SK-N-SH (cell line): ENCODE measurements at regions not wholly inside any gene's neighbourhood (a gene's known extent, or its start where the extent isn't known, plus 50 kb on each side); places are given as distances from the start of the nearest gene placed in this dataset.

ENCODE experiments used
- CTCF ChIA-PET: fragments of 300-600, 350-600 bp; formaldehyde crosslinking; extraction: SDS; loops from one replicate; lab custom pipeline; 2021; lab: Yijun Ruan, JAX
- POLR2A ChIA-PET: fragments of 350-600 bp; sonication (Branson Sonifier 250); formaldehyde crosslinking; extraction: SDS; loops from one replicate; lab custom pipeline; 2020; ENCODE audit warnings: antibody characterized with exemption, inconsistent platforms; lab: Yijun Ruan, JAX
- DNase-seq: peaks from one replicate; pipeline ENCODE4 v3.0.0; 2012
- H2AFZ ChIP-seq: fragments of 200-600 bp; sonication (generic); 2 replicates; pipeline ENCODE4 v1.8.1; 2016; ENCODE audit warnings: antibody characterized with exemption, mild to moderate bottlenecking, low read depth
- H3F3A ChIP-seq: fragments of 200-600 bp; sonication (generic); replicated peaks from 2 replicates; pipeline ENCODE3; 2016; ENCODE audit warnings: antibody characterized with exemption, mild to moderate bottlenecking; ENCODE audit not compliant: insufficient read depth
- H3K27ac ChIP-seq, 2 experiments: fragments of 200-500 bp in 1 of 2; fragments of 200-600 bp in 1 of 2; sonication (Bioruptor generic) in 1 of 2; sonication (generic), shearing (Covaris generic) in 1 of 2; 2 replicates each; pipeline versions ENCODE4 v1.5.1 to v1.6.1; 2014 to 2016; ENCODE audit warnings: low read depth in 2 of 2, inconsistent platforms in 1 of 2, low read length in 1 of 2, mild to moderate bottlenecking in 1 of 2, mixed read lengths in 1 of 2
- H3K27me3 ChIP-seq: fragments of 200-600 bp; sonication (generic), shearing (Covaris generic); 2 replicates; pipeline ENCODE4 v1.6.1; 2016; ENCODE audit warnings: mixed run types; ENCODE audit not compliant: insufficient read depth
- H3K36me3 ChIP-seq, 2 experiments: fragments of 200-500 bp in 1 of 2; fragments of 200-600 bp in 1 of 2; sonication (Bioruptor generic) in 1 of 2; sonication (generic) in 1 of 2; replicated peaks in 1 of 2; 2 replicates each; pipeline versions ENCODE3 to v1.5.1; 2014 to 2016; ENCODE audit warnings: low read length in 1 of 2, mild to moderate bottlenecking in 1 of 2; ENCODE audit not compliant: insufficient read depth in 2 of 2, control insufficient read depth in 1 of 2
- H3K4me1 ChIP-seq, 2 experiments: fragments of 200-500 bp in 1 of 2; fragments of 200-600 bp in 1 of 2; sonication (Bioruptor generic) in 1 of 2; sonication (generic), shearing (Covaris generic) in 1 of 2; 2 replicates each; pipeline versions ENCODE4 v1.5.1 to v1.6.1; 2014 to 2016; ENCODE audit warnings: low read depth in 1 of 2, low read length in 1 of 2, mixed run types in 1 of 2; ENCODE audit not compliant: insufficient read depth in 2 of 2, control insufficient read depth in 1 of 2
- H3K4me2 ChIP-seq: fragments of 200-600 bp; sonication (generic), shearing (Covaris generic); 2 replicates; pipeline ENCODE4 v1.6.1; 2017; ENCODE audit warnings: mixed run types
- H3K4me3 ChIP-seq, 2 experiments: fragments of 200-500 bp in 1 of 2; fragments of 200-600 bp in 1 of 2; sonication (Bioruptor generic) in 1 of 2; sonication (generic), shearing (Covaris generic) in 1 of 2; 2 replicates each; pipeline versions ENCODE4 v1.5.1 to v1.8.1; 2014 to 2016; ENCODE audit warnings: low read depth in 2 of 2, inconsistent platforms in 1 of 2, low read length in 1 of 2, mild to moderate bottlenecking in 1 of 2, mixed read lengths in 1 of 2, moderate library complexity in 1 of 2
- H3K79me2 ChIP-seq: fragments of 200-600 bp; sonication (generic); 2 replicates; pipeline ENCODE4 v1.8.1; 2017; ENCODE audit warnings: mild to moderate bottlenecking; ENCODE audit not compliant: insufficient read depth
- H3K9ac ChIP-seq: fragments of 200-600 bp; sonication (generic); 2 replicates; pipeline ENCODE4 v1.6.1; 2017; ENCODE audit warnings: mixed run types
- H3K9me2 ChIP-seq: fragments of 200-600 bp; sonication (generic); 2 replicates; pipeline ENCODE4 v1.6.1; 2017; ENCODE audit warnings: mixed run types
- H3K9me3 ChIP-seq: fragments of 200-600 bp; sonication (generic); 2 replicates; pipeline ENCODE4 v1.6.1; 2017; ENCODE audit warnings: mixed run types, mild to moderate bottlenecking, moderate library complexity
- H4K20me1 ChIP-seq: fragments of 200-600 bp; sonication (generic); 2 replicates; pipeline ENCODE4 v1.6.1; 2017; ENCODE audit warnings: mild to moderate bottlenecking, mixed run types; ENCODE audit not compliant: insufficient read depth
- CHD2 ChIP-seq: fragments of 150-350 bp; IDR thresholded peaks from 2 replicates; pipeline ENCODE4 v1.6.1; 2018; ENCODE audit warnings: low read length; ENCODE audit not compliant: partially characterized antibody
- CTCF ChIP-seq: fragments of 200-600 bp; sonication (generic); IDR thresholded peaks from 2 replicates; pipeline ENCODE4 v1.6.1; 2017; ENCODE audit warnings: antibody characterized with exemption, mild to moderate bottlenecking, moderate library complexity
- ELF1 ChIP-seq: IDR thresholded peaks from 2 replicates; pipeline ENCODE4 v1.4.0; 2012
- EZH2phosphoT487 ChIP-seq: fragments of 200-600 bp; sonication (generic); IDR thresholded peaks from 2 replicates; pipeline ENCODE4 v1.6.1; 2017; ENCODE audit warnings: low read depth, mixed run types, mild to moderate bottlenecking, antibody characterized with exemption, moderate library complexity, borderline replicate concordance
- FOSL2 ChIP-seq: IDR thresholded peaks from 2 replicates; pipeline ENCODE4 v1.4.0; 2012; ENCODE audit warnings: low read depth, mild to moderate bottlenecking, moderate library complexity, borderline replicate concordance
- GABPA ChIP-seq: IDR thresholded peaks from 2 replicates; pipeline ENCODE4 v1.4.0; 2012; ENCODE audit warnings: low read depth, mild to moderate bottlenecking
- IRF3 ChIP-seq: fragments of 150-350 bp; IDR thresholded peaks from 2 replicates; pipeline ENCODE4 v1.6.1; 2016; ENCODE audit warnings: mild to moderate bottlenecking, low read depth, low read length
- JUND ChIP-seq: IDR thresholded peaks from 2 replicates; pipeline ENCODE4 v1.4.0; 2012
- MEF2A ChIP-seq: IDR thresholded peaks from 2 replicates; pipeline ENCODE4 v1.4.0; 2012; ENCODE audit warnings: low read depth, borderline replicate concordance
- NFIC ChIP-seq: IDR thresholded peaks from 2 replicates; pipeline ENCODE4 v1.4.0; 2012; ENCODE audit warnings: borderline replicate concordance
- NRF1 ChIP-seq: IDR thresholded peaks from 2 replicates; pipeline ENCODE4 v1.6.1; 2012; ENCODE audit warnings: low read depth, mild to moderate bottlenecking, low read length
- POLR2AphosphoS5 ChIP-seq: IDR thresholded peaks from 2 replicates; pipeline ENCODE4 v1.6.1; 2012; ENCODE audit warnings: low read depth, low read length
- RCOR1 ChIP-seq: fragments of 150-350 bp; IDR thresholded peaks from 2 replicates; pipeline ENCODE4 v1.6.1; 2017; ENCODE audit warnings: antibody characterized with exemption, low read length
- REST ChIP-seq: IDR thresholded peaks from 2 replicates; pipeline ENCODE4 v1.6.1; 2012; ENCODE audit warnings: mild to moderate bottlenecking, low read depth, low read length, moderate library complexity
- SMC3 ChIP-seq: IDR thresholded peaks from 2 replicates; pipeline ENCODE4 v1.6.1; 2012; ENCODE audit warnings: low read depth, low read length, improper control_type of control experiment
- TCF12 ChIP-seq: IDR thresholded peaks from 2 replicates; pipeline ENCODE4 v1.4.0; 2012
- TEAD4 ChIP-seq: IDR thresholded peaks from 2 replicates; pipeline ENCODE4 v1.4.0; 2012; ENCODE audit warnings: mild to moderate bottlenecking, borderline replicate concordance; ENCODE audit not compliant: insufficient read depth
- WGBS: methylation state at CpG from one replicate; pipeline ENCODE4 v1.1.6; 2017; ENCODE audit warnings: low lambda C conversion rate; 5-methylcytosine and 5-hydroxymethylcytosine counted together
- TF ChIP-seq, protein P1 (sequence below): IDR thresholded peaks from 2 replicates; pipeline ENCODE4 v1.4.0; 2012; ENCODE audit warnings: low read depth

DNA sequence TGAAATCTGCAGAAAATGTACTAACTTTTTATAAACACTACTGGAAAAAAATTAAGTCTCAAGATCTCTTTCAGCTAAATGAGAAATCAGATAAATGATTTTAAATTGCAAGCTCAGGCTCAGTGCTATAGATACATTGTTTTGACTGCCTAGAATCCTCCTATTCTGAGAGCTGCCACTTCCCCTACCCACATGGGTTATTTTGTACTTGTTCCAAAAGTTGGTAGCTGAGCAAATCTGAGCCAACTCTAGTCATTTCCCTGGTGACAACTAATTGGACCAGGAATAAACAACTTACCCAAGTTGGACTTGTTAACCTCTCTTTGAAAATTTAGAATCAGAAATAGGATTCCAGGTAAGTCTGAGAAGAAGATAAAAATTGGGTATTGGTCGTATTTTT is 202.1 kb downstream of the MBL2 start:
- no peaks in the 10 kb centered on the region for H3K9me2 ChIP-seq
- no peak overlapping the region for H3K4me2 ChIP-seq
- no peak overlapping the region for H3K4me3 ChIP-seq
- POLR2A ChIA-PET, result no interaction called here
- no peak overlapping the region for H3K27ac ChIP-seq
- H3K79me2 ChIP-seq, result no peaks in the 10 kb centered on the region
- no peak for DNase-seq
- H3K9ac ChIP-seq, result no peak overlapping the region
- H3K36me3 ChIP-seq, result no peaks in the 10 kb centered on the region
- H3K9me3 ChIP-seq, result no peaks in the 10 kb centered on the region
- CTCF ChIA-PET, result interaction anchor here (1.1 kb wide), 1 partner anchor 263 kb away, joined by 3 read pairs; no protein-coding TSS in a partner anchor
- TF ChIP-seq REST (no peak), NRF1 (no peak), RCOR1 (no peak)
- WGBS, result 91% methylated on average over 1 of the region's 1 CpG
- H3K27me3 ChIP-seq, result no peaks in the 10 kb centered on the region
- peaks cover 0 to 10% of the 10 kb centered on the region in 2 experiments; a peak in 1 of 4 replicates for H3K4me1 ChIP-seq
- peaks cover 15% of the 10 kb centered on the region for H3F3A ChIP-seq
- no peaks in the 10 kb centered on the region for H4K20me1 ChIP-seq
- no peak overlapping the region for H2AFZ ChIP-seq

- H3K4me1 ChIP-seq, result peaks cover 0 to 10% of the 10 kb centered on the region in 2 experiments; a peak in 1 of 4 replicates
- H3K9me3 ChIP-seq, result no peaks in the 10 kb centered on the region
- H3K4me3 ChIP-seq, result no peak overlapping the region
- POLR2A ChIA-PET, result no interaction called here
- no peak overlapping the region for H3K27ac ChIP-seq
- no peak overlapping the region for H3K4me2 ChIP-seq
- H3K36me3 ChIP-seq, result no peaks in the 10 kb centered on the region
- H3K79me2 ChIP-seq, result no peaks in the 10 kb centered on the region
- no peaks in the 10 kb centered on the region for H3K9me2 ChIP-seq
- H3K9ac ChIP-seq, result no peak overlapping the region
- no peaks in the 10 kb centered on the region for H3K27me3 ChIP-seq
- peaks cover 15% of the 10 kb centered on the region for H3F3A ChIP-seq
- no peak for DNase-seq
- TF ChIP-seq SMC3, result no peak
- TF ChIP-seq TEAD4, result no peak
- TF ChIP-seq REST, result no peak
- TF ChIP-seq JUND, result no peak
- no peak for TF ChIP-seq CHD2
- TF ChIP-seq POLR2AphosphoS5, result no peak
- TF ChIP-seq FOSL2, result no peak
- TF ChIP-seq EZH2phosphoT487, result no peak
- TF ChIP-seq MEF2A, result no peak
- no peak for TF ChIP-seq NFIC
- TF ChIP-seq, protein P1, sequence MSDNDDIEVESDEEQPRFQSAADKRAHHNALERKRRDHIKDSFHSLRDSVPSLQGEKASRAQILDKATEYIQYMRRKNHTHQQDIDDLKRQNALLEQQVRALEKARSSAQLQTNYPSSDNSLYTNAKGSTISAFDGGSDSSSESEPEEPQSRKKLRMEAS, result no peak
- no peak for TF ChIP-seq ELF1
- no peak for TF ChIP-seq TCF12
- no peak for TF ChIP-seq GABPA
- TF ChIP-seq CTCF, result no peak
- TF ChIP-seq IRF3, result no peak
- TF ChIP-seq, all 33 proteins: peak for 0
- Histone ChIP-seq H4K20me1 (no peaks in the 10 kb centered on the region), H2AFZ (no peak overlapping the region)
- CTCF ChIA-PET, result interaction anchor here (1.1 kb wide), 1 partner anchor 263 kb away, joined by 3 read pairs; no protein-coding TSS in a partner anchor
- WGBS, result 71% methylated on average over 2 of the region's 2 CpGs
These were observed 201.6 kb downstream of the MBL2 start for GRCh38 chr10:52571018-52571417.
